Thymus (tissue), 11 donors: ENCODE measurements at regions not wholly inside any gene's neighbourhood (a gene's known extent, or its start where the extent isn't known, plus 50 kb on each side); places are given as distances from the start of the nearest gene placed in this dataset.
A peak's percentile ranks its signal among the peaks of the same experiment; 100 is the strongest.

Experiments used
- DNase-seq, 9 donors: peaks; one replicate each; pipeline ENCODE4 v3.0.0-alpha.2; 2013; ENCODE audit warnings: low spot score in 9 of 9, low read depth in 6 of 9, missing footprints in 1 of 9
- H3K27ac ChIP-seq, 2 donors: one replicate each; pipeline ENCODE4 v1.5.1; 2013; ENCODE audit warnings: control low read depth in 1 of 2, low read depth in 1 of 2, low read length in 1 of 2, mild to moderate bottlenecking in 1 of 2, moderate library complexity in 1 of 2
- H3K27me3 ChIP-seq, 2 donors: one replicate each; pipeline ENCODE4 v1.5.1; 2013; ENCODE audit warnings: low read length in 1 of 2; ENCODE audit not compliant: control insufficient read depth in 2 of 2, insufficient read depth in 1 of 2
- H3K36me3 ChIP-seq, 2 donors: one replicate each; pipeline ENCODE4 v1.5.1; 2013; ENCODE audit warnings: low read length in 1 of 2, mild to moderate bottlenecking in 1 of 2, moderate library complexity in 1 of 2; ENCODE audit not compliant: control insufficient read depth in 2 of 2, insufficient read depth in 2 of 2
- H3K4me1 ChIP-seq, 2 donors: one replicate each; pipeline ENCODE4 v1.5.1; 2013; ENCODE audit warnings: low read length in 2 of 2; ENCODE audit not compliant: control insufficient read depth in 2 of 2, insufficient read depth in 2 of 2
- H3K4me3 ChIP-seq, 2 donors: one replicate each; pipeline ENCODE4 v1.5.1; 2013; ENCODE audit warnings: low read length in 2 of 2, control low read depth in 1 of 2, mild to moderate bottlenecking in 1 of 2
- H3K9me3 ChIP-seq, 2 donors: one replicate each; pipeline ENCODE4 v1.5.1; 2013; ENCODE audit warnings: low read length in 1 of 2, mild to moderate bottlenecking in 1 of 2; ENCODE audit not compliant: control insufficient read depth in 2 of 2, insufficient read depth in 1 of 2
- WGBS: extraction: QIAGEN DNeasy Blood & Tissue Kit; methylation state at CpG from one replicate; pipeline ENCODE4 v1.1.7; 2013; 5-methylcytosine and 5-hydroxymethylcytosine counted together
- donor health status: healthy.

DNA sequence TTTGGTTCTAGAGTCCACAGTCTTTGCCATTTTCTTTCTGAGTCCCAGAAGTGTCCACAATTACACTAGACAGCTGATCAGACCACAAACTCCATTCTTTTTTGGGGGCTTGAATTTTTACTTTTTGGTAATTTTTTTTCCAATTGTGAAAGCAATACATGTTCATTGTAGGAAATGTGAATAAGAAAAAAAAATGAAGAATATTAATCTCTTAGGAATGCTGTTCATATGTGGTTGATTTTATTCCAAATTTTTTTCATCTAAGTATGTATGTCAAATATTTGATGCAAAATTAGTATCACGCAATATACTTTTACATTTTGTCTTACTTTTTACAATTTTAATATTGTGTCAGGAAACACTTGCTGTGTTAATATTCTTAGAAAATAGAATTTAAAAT lies 76.4 kb upstream of the ETS2 start:
- Histone ChIP-seq H3K4me1 (peaks cover 2 to 4% of the 10 kb centered on the region in 2 donors), H3K36me3 (no peaks in the 10 kb centered on the region), H3K4me3 (no peak overlapping the region), H3K27ac (no peak overlapping the region), H3K27me3 (peaks cover 0 to 2% of the 10 kb centered on the region in 2 donors), H3K9me3 (peaks cover 1 to 6% of the 10 kb centered on the region in 2 donors)
- no peak for DNase-seq
- whole genome bisulfite sequencing = 97% methylated on average over 1 of the region's 1 CpG

DNA sequence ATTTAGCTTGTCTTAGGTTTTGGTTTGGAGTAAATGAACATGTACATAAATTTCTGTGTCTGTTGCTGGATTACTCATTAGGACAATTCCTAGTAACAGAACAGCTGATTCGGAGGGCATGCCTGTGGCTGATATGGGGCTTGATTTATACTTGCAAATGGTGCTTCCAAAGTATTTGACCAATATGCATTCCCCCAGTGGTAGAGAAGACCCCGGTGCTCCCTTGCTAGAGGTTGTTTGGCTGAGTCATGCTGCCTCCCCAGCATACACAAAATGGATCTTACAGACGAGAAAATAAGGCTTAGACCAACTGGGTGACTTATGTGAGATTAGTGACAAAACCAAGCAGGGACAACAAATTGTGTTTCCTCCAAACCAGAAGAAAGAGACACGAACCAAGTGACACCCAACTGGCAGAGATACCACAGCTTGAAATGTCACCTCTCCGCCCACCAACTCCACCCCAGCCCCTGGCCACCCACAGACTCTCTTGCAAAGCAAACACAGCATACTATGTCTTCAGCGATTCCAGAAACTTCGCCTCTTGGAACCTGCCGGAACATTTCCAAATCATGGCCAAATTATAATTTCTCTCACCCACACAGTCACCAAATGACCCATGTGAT lies 75.9 kb upstream of the ETS2 start:
- Histone ChIP-seq H3K36me3 (no peaks in the 10 kb centered on the region), H3K27me3 (peaks cover 0 to 3% of the 10 kb centered on the region in 2 donors), H3K9me3 (peaks cover 1 to 6% of the 10 kb centered on the region in 2 donors), H3K4me3 (no peak overlapping the region), H3K27ac (no peak overlapping the region), H3K4me1 (peaks cover 3 to 5% of the 10 kb centered on the region in 2 donors)
- 83% methylated on average over 8 of the region's 8 CpGs for WGBS
- DNase-seq = no peak

DNA sequence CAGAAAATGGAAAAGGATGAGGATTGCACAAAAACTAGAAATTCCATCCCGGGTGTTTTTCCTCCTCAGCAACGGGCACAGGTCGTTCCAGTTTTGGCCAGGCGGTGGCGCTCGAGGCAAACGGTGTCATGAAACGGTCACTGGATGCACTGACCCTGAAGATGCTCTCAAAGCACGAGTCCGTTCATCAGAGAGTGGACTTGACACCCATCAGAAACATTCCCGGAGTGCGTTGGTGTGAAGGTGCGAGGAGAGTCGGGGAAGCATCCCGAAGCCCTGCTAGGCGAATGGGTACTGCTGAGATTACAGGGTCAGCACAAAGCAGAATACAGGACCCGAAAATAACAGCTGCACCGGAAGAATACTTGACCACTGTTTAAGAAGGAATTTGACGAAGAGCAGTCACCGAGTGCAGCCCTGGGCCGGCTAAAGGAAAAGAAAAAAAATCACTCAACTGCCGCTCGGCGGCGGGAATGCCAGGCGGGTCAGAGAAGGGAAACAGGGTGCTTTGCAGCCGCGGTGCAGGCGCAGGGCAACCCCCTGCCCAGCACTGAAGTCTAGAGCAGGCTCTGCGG lies 71.7 kb upstream of the ETS2 start:
- peaks cover 3 to 5% of the 10 kb centered on the region in 2 donors for H3K4me1 ChIP-seq
- H3K27me3 ChIP-seq = peaks cover 0 to 3% of the 10 kb centered on the region in 2 donors
- no peak overlapping the region for H3K27ac ChIP-seq
- H3K4me3 ChIP-seq = peak overlapping the region; percentile 55 to 60
- peak in 8 of 9 donors; percentile 23 to 66 (median 50) for DNase-seq
- WGBS = under 1% methylated on average over 30 of the region's 30 CpGs
- H3K9me3 ChIP-seq = no peaks in the 10 kb centered on the region
- H3K36me3 ChIP-seq = no peaks in the 10 kb centered on the region

DNA sequence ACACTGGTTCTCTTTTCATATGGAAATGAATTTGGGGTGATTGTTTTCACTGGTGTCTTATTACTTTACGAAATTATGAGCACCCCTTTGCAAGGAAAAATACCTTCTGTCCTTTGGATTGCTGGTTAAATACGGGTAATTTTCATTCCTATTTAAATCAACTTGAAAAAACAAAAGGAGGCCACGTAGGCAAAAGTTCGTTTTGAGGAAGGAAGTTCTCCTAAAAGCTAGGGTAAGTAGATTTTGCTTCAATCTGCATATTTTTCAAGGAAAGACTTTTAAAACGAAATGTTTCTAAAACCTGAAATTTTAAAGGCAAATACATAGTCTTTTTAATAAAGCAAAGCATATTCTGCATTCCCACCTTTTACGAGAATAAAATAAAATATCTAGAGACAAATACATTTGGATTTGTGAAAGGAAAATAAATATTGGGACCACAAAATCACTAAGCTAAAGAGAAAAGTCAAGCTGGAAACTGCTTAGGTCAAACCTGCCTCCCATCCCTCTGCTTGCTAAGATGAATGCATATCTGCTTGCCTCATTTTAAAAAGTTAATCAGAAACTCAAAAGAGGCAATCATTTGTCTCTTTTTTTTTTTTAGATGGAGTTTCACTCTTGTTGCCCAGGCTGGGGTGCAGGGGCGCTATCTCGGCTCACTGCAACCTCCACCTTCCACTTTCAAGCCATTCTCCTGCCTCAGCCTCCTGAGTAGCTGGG lies 70.9 kb upstream of the ETS2 start:
- Histone ChIP-seq H3K27me3 (peaks cover 0 to 3% of the 10 kb centered on the region in 2 donors), H3K36me3 (no peaks in the 10 kb centered on the region), H3K4me1 (peaks cover 3 to 5% of the 10 kb centered on the region in 2 donors), H3K4me3 (peak overlapping the region; percentile 55 to 60), H3K9me3 (no peaks in the 10 kb centered on the region), H3K27ac (no peak overlapping the region)
- DNase-seq = no peak
- WGBS = 32% methylated on average over 8 of the region's 8 CpGs

DNA sequence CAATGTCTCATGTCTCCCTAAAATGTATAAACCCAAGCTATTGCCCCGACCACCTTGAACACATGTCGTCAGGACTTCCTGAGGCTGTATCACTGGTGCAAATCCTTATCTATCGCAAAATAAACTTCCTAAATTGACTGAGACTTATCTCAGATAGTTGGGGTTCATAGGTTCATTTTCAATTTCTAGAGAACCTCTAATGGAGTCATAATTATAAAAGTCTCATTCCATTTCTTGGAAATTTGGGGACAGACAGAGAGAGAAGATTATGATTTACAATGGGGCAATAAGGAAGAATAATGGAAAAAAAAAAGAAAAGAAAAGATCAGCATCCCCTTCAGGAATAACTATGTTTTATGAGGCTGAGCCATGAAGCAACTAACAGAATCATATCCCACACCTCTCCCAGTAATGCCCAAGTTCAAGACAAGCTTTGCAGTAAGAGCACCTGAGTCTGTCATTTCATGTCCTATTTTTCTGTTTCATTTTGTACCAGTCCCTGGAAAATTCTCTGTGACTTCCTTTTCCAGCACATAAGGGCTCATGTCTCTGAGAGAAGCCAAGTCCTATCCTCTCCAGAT lies 70.0 kb upstream of the ETS2 start:
- Histone ChIP-seq H3K27ac (no peak overlapping the region), H3K4me3 (no peak overlapping the region), H3K27me3 (peaks cover 0 to 3% of the 10 kb centered on the region in 2 donors), H3K4me1 (peaks cover 3 to 5% of the 10 kb centered on the region in 2 donors), H3K36me3 (no peaks in the 10 kb centered on the region), H3K9me3 (no peaks in the 10 kb centered on the region)
- no peak for DNase-seq
- WGBS = 77% methylated on average over 3 of the region's 3 CpGs

DNA sequence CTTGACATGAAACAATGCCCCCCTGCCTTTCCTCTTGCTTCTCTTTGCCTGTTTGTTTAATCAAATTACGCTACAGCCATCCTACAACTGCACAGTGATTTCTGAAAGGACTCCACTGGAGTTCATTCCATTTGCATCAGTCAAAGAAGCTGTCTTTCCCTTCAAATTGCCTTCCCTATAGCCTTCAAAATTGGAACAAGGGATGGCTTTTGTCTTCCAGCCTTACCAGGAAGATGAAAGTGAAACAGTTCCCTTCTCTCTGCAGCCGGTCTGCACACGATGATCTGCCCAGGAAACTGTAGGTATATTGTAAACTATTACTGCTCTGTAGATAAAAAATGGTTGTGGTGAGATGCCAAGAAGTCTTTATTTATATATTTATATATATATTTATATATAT lies 65.6 kb upstream of the ETS2 start:
- Histone ChIP-seq H3K4me3 (no peak overlapping the region), H3K36me3 (no peaks in the 10 kb centered on the region), H3K9me3 (no peaks in the 10 kb centered on the region), H3K27ac (no peak overlapping the region), H3K4me1 (peaks cover 0 to 6% of the 10 kb centered on the region in 2 donors), H3K27me3 (no peaks in the 10 kb centered on the region)
- DNase-seq = no peak
- WGBS = 45% methylated on average over 3 of the region's 3 CpGs

DNA sequence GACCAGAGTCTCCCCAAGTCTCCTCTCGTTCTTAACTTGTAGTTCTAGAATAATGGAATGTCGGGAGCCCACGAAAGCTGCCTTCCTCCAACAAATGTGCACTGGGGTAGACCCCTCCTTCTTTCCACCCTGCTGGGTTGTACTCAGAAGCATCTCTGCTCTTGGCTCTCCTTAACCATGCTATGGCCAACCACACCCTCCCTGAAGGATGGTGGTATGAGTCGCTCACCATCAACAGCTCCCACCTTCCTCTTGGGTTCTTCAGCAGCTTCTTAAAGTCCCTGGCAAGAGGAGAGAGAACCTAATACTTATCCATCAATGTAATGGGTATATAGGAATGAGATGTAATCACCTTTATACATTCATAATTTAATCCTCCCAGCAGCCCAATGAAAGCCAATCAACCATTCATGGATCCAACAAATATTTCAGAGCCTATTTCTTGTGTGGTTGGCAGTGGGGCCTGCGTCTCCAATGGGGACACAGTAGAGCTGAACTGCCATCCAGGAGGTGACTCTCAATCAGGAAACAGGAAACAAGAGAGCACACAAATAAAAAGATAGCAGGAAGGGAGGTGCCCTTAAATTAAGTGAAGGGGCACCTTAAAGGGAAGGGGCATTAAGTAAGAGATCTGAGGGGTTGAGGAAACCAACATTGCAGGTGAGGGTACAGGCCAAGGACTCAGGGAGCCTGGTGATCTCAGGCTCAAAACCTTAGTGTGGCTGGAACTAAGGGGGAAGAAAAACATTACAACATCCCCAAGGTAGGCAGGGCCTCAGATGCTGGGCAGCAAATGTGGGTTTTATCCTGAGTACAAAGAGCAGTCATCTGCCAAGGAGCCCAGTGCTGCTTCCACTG lies 64.4 kb upstream of the ETS2 start:
- Histone ChIP-seq H3K4me3 (no peak overlapping the region), H3K9me3 (no peaks in the 10 kb centered on the region), H3K27ac (no peak overlapping the region), H3K4me1 (peaks cover 0 to 6% of the 10 kb centered on the region in 2 donors), H3K27me3 (no peaks in the 10 kb centered on the region), H3K36me3 (no peaks in the 10 kb centered on the region)
- 97% methylated on average over 5 of the region's 5 CpGs for WGBS
- no peak for DNase-seq

DNA sequence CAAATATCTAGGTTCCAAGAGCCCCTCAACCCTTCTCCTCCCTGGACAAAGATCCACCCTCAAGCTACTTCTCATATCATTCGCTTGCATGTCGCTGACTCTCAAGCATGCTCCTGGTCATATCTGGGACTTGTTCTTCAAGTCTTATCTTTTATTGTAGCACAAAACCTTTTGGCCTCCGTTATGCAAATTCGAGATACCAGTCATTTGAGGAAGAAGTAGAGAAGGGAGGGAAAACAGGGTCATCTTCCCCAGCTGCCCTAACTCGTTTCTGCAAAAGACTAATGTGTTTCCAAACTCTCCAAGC lies 63.8 kb upstream of the ETS2 start:
- DNase-seq = no peak
- no peaks in the 10 kb centered on the region for H3K9me3 ChIP-seq
- no peak overlapping the region for H3K27ac ChIP-seq
- no peaks in the 10 kb centered on the region for H3K27me3 ChIP-seq
- no peaks in the 10 kb centered on the region for H3K36me3 ChIP-seq
- WGBS = 97% methylated on average over 5 of the region's 5 CpGs
- peaks cover 0 to 6% of the 10 kb centered on the region in 2 donors for H3K4me1 ChIP-seq
- H3K4me3 ChIP-seq = no peak overlapping the region
